Activated naive CD4-positive, alpha-beta T cell treated with anti-CD3 and anti-CD28 coated beads, Interleukin-2, amount 50 U/mL, for 72 hours (primary cell): ENCODE measurements at regions not wholly inside any gene's neighbourhood (a gene's known extent, or its start where the extent isn't known, plus 50 kb on each side); places are given as distances from the start of the nearest gene placed in this dataset.
"Not testable (repeated sequence)": the region's sequence is repeated elsewhere in the genome, so short reads cannot be mapped to it uniquely, and the experiment has no call there.

Experiments
- ATAC-seq, 2 donors: fragments of 150-1000 bp; cut with Tn5 transposase; 2 replicates each; pipeline ENCODE4 v1.10.0; 2021; ENCODE audit warnings: mild to moderate bottlenecking in 2 of 2, moderate library complexity in 2 of 2
- DNase-seq, 2 donors: peaks; one replicate each; pipeline ENCODE4 v3.0.0; 2021 to 2022; ENCODE audit warnings: low spot score in 2 of 2
- H3K27ac Mint-ChIP-seq, 2 donors: one replicate each; pipeline ENCODE4 v1.8.0; 2022; ENCODE audit warnings: mild to moderate bottlenecking in 2 of 2, mixed read lengths in 2 of 2
- H3K36me3 Mint-ChIP-seq, 2 donors: one replicate each; pipeline ENCODE4 v1.8.0; 2022; ENCODE audit warnings: mixed read lengths in 2 of 2
- H3K9me3 Mint-ChIP-seq, 2 donors: one replicate each; pipeline ENCODE4 v1.8.0; 2022; ENCODE audit warnings: mixed read lengths in 2 of 2

DNA sequence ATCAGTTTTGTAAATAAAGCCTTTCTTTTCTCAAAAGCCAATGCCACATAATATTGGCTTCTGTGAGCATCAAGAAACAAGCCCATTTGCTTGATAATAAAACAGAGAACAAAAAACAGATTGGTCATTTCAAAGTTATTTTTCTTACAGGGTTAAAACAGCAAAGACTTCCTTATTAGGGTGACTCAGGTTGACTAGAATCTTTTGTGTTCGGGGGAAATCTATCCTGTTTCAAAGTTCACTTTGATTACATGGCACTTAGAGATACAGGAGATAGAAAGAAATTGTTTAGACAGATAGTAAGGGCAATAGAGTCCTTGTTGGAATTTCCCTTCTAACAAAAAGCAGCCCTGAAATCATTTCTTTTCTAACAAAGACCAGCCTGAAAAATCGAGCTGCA is 170.0 kb upstream of the GLRA2 start:
- DNase-seq (no peak), ATAC-seq (no peak)
- H3K9me3 Mint-ChIP-seq, result no peaks in the 10 kb centered on the region
- no peak overlapping the region for H3K27ac Mint-ChIP-seq
- H3K36me3 Mint-ChIP-seq, result no peaks in the 10 kb centered on the region

DNA sequence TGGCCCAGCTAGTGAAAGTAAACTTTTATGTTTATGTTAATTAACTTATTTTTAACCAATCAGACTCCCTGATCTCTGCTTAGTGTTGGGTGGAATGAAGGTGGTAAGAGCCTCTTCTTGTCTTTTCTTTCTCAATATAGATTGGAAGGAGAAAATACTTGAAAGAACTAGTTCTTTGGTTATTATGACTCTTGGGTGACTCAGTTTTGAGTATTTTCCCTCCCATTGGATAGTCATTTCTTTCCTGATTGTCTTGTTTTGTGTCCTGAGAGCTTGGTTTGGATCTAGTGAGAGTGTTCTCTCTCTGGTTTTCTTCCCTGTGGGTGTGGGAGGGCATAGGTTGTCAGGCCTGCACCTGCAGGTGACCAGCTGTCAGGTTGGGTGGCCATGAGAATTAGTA is 172.0 kb upstream of the GLRA2 start:
- ATAC-seq (no peak), DNase-seq (no peak)
- Mint-ChIP-seq H3K27ac (no peak overlapping the region), H3K9me3 (no peaks in the 10 kb centered on the region), H3K36me3 (no peaks in the 10 kb centered on the region)

DNA sequence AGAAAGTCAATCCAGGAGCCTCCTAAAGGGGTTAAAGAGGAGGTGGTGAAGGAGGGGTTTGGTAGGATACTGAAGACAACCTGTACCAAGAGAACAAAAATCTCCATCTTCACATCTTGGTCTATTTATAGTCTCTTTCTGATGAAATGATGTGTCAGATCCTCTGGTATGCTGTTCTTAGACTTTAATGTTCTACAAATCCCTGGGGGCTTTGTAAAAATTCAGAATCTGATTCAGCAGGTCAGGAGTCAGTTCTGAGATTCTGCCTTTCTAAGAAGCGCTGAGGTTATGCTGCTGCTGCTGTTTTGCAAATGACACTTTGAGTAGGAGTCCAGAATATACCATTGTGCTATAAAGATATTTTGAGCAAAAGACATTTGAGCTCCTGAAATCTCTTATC is 172.9 kb upstream of the GLRA2 start:
- ATAC-seq (no peak), DNase-seq (no peak)
- Mint-ChIP-seq H3K36me3 (no peaks in the 10 kb centered on the region), H3K27ac (no peak overlapping the region), H3K9me3 (no peaks in the 10 kb centered on the region)

DNA sequence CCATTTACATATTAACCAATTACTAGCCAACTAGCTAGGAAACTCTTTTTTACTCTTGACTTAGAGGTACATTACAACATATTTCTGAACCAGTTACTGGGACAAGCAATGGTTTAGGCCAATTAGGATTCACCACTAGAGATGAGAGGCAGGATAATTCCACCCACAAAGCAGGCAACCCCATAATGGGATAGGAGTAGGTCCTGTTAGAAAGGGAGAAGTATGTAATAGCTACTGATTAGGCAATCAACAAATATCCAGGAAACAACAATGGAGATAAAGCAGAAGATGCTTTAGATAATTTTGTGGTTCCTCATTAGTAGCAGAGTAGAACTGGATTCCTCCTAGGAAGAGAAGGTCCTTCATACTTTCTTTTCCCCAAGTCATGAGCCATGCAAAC is 173.8 kb upstream of the GLRA2 start:
- DNase-seq (no peak), ATAC-seq (no peak)
- no peaks in the 10 kb centered on the region for H3K9me3 Mint-ChIP-seq
- H3K36me3 Mint-ChIP-seq, result no peaks in the 10 kb centered on the region
- H3K27ac Mint-ChIP-seq, result no peak overlapping the region

DNA sequence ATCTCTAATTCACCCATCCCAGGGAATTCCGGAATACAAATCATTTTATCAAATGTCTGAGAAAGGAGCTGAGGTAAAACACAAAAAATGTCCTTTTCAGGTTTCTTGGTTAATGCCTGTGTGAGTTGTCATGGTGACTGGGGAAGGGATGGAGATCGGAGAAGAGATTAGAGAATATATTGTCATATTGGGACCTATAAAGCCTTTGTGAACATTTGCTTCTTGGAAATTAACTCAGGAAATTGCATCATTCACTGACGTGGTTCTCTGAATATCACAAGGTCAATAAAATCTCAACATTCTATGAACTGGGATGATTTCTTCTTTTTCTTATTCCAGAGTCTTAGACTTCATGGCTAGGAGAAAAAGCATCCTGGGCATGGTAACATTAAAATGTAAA is 174.8 kb upstream of the GLRA2 start:
- Mint-ChIP-seq H3K36me3 (no peaks in the 10 kb centered on the region), H3K27ac (no peak overlapping the region), H3K9me3 (no peaks in the 10 kb centered on the region)
- DNase-seq (no peak), ATAC-seq (no peak)

DNA sequence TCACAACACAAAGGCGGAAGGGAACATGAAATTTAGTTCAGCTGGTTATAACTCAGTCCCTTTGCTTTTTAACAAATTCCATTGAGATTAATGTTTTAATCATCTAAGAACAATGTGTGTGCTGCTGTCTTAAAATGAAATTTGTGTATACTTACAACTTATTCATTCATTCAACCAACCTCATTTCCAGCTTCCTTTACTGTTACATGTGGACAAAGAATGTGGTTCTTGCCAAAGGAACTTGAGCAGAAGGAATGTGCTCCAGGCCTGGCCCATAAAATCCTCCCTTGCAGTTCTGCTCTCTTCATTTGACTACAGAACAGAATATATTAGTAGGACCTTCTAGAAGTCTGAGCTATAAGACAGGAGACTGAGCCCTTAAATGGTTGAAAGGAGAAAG is 176.8 kb upstream of the GLRA2 start:
- ATAC-seq (no peak), DNase-seq (no peak)
- Mint-ChIP-seq H3K9me3 (no peaks in the 10 kb centered on the region), H3K27ac (no peak overlapping the region), H3K36me3 (no peaks in the 10 kb centered on the region)

DNA sequence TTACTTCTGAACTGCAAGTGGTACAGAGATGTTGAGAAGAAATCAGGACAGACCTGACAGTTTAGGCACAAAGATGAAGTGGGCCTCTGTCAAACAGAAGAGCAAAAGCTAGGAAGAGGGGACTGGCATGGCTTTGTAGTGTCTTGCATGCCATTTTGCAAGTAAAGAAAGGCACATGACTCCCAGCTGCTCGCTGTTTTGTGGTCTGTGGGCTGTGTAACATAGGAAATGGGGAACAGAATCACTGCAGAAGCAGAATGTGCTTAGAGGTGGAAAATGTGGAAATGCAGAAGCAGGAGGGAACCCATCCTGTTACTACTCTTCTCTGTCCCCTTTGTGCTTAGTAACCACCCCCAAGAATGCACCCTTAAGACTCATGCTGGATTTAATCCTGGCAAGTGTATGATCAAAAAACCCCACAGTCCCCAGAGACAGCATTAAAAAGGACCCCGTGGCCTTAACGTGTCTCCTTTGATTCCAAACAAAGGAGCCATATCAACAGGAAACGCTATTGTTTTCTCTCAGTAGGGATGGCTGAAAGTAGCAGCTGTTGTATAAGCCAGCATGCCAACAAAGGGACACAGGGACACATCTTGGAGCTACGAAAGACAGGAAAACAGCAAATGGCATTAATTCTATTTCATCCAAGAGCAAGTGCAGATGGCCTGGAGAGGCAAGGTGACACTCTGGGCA is 177.6 kb upstream of the GLRA2 start:
- ATAC-seq, result no peak
- H3K36me3 Mint-ChIP-seq, result no peaks in the 10 kb centered on the region
- H3K9me3 Mint-ChIP-seq, result no peaks in the 10 kb centered on the region

DNA sequence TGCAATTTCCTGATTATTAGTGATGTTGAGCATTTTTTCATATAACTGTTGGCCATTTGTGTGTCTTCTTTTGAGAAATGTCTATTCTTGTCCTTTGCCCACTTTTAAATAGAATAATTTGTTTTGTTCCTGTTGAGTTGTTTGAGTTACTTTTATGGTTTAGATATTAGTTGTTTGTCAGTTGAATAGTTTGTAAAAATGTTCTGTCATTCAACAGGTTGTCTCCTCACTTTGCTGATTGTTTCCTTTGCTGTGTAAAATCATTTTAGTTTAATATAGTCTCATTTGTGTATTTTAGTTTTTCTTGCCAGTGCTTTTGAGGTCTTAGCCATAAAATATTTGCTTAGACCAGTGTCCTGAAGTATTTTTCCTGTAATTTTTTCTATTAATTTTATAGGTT is 181.8 kb upstream of the GLRA2 start:
- ATAC-seq (no peak), DNase-seq (no peak)
- no peak overlapping the region for H3K27ac Mint-ChIP-seq
- peaks cover 0 to 4% of the 10 kb centered on the region in 2 donors for H3K9me3 Mint-ChIP-seq
- no peaks in the 10 kb centered on the region for H3K36me3 Mint-ChIP-seq

More for the DNA sequence above, 177.6 kb upstream of the GLRA2 start:
- H3K27ac Mint-ChIP-seq, result no peak overlapping the region
- no peak for DNase-seq

DNA sequence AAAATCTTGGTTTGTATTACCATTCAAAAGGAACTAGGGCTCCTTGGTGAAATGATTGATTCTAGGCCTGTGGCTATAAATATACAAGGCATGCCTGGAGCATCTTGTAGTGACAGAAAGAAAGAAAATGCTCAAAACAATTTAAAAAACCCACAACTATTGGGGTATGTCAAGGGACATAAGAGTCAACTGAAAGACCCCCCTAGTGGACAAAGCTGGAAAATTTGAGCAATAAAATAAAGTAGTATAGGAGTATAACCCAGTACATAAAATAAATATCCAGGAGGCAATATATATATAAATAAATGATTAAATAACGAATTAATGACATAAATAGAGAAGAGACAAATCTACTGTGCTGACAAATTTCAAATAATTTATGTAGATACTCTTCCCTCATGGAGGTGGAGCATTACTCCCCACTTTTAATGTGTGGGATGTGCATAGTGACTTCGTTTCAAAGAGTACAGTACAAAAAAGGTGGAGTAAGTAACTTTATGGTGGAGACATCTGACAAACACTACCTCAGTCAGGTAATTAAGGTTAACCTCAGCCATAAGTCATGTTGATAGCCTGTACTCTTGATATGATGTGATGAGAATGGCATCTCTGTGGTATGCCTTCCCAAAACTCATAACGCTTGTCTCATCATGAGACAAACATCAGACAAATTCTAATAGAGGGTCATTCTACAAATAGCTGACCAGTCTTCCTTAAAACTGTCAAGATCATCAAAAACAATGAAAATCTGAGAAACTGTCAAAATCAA is 185.0 kb upstream of the GLRA2 start:
- DNase-seq (no peak), ATAC-seq (no peak)
- Mint-ChIP-seq H3K27ac (no peak overlapping the region), H3K36me3 (no peaks in the 10 kb centered on the region), H3K9me3 (peaks cover 0 to 4% of the 10 kb centered on the region in 2 donors)

DNA sequence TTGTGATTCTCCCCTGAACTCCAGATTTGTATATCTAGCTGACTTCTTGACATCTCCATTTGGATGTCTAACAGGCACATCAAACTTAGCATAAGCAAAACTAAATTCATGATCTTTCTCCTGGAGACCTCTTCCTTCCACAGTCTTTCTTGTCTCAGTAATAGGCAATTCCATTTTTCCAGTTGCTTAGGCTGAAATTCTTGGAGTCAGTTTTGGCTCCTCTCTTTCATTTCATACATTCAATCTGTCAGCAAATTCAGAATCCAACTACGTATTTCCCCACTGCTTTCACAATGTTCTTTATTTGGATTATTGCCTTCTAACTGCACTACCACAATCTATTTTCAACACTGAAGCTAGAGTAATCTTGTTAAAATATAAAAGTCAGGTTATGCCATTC is 219.9 kb upstream of the GLRA2 start:
- Mint-ChIP-seq H3K9me3 (peaks cover 3 to 8% of the 10 kb centered on the region in 2 donors), H3K27ac (no peak overlapping the region), H3K36me3 (no peaks in the 10 kb centered on the region)
- no peak for DNase-seq
- no peak for ATAC-seq

DNA sequence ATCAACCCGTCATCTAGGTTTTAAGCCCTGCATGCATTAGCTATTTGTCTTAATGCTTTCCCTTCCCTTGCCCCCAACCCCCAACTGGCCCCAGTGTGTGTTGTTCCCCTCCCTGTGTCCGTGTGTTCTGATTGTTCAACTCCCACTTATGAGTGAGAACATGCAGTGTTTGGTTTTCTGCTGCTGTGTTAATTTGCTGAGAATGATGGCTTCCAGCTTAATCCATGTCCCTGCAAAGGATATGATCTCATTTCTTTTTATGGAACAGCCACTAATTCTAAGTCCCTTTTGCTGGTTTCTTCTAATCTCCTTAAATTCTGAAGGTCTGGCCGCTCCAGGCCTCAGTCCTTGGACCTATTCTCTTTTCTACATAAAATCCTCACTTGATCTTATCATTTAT is 220.4 kb upstream of the GLRA2 start:
- H3K27ac Mint-ChIP-seq, H3K9me3 Mint-ChIP-seq, ATAC-seq, DNase-seq, H3K36me3 Mint-ChIP-seq: not testable (repeated sequence)

DNA sequence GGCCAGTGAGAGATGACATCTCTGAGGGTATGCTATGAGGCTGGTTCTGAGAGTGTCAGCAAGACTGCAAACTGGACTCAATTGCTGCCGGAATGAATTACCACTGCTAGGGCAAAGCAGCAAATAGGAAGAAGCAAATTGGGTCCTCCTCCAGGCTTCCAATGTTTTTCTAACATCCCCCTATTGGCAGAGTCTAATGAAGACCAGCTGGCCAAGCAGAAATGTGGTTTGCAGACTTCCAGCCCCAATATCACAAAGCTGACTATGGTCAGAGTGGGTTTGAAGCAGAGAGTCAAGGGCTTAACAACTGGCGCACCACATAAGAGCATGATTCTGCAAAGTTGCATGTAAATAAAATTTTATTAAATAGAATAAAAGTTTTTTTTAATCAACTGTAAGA is 225.4 kb upstream of the GLRA2 start:
- DNase-seq (no peak), ATAC-seq (no peak)
- Mint-ChIP-seq H3K36me3 (no peaks in the 10 kb centered on the region), H3K9me3 (no peaks in the 10 kb centered on the region), H3K27ac (no peak overlapping the region)

DNA sequence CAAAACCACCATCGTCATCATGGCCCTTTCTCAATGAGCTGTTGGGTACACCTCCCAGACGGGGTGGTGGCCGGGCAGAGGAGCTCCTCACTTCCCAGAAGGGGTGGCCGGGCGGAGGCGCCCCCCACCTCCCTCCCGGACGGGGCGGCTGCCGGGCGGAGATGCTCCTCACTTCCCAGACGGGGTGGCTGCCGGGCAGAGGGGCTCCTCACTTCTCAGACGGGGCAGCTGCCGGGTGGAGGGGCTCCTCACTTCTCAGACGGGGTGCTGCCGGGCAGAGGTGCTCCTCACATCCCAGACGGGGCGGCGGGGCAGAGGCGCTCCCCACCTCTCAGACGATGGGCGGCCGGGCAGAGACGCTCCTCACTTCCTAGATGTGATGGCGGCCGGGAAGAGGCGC is 226.8 kb upstream of the GLRA2 start:
- H3K9me3 Mint-ChIP-seq, ATAC-seq, H3K36me3 Mint-ChIP-seq, H3K27ac Mint-ChIP-seq, DNase-seq: not testable (repeated sequence)

DNA sequence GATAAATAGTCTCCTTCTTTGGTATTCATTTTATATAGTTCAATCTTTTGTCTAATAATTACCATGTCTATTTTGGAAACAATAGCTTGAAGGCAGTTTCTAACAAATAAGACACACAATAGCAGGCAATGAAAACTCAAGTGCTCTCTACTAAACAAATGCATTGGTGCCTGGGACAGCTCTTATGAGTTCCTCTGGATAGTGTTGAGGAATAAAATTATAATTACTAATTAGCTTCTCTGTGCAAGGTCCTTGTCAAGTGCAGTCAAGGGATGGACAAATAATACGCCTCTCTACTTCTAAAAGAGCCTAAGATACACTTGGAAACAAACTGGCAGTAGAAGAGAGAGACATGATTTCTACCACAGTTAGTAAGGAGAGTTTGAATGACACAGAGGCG is 229.0 kb upstream of the GLRA2 start:
- DNase-seq, result no peak
- H3K36me3 Mint-ChIP-seq, result no peaks in the 10 kb centered on the region
- no peak overlapping the region for H3K27ac Mint-ChIP-seq
- ATAC-seq, result no peak
- no peaks in the 10 kb centered on the region for H3K9me3 Mint-ChIP-seq

DNA sequence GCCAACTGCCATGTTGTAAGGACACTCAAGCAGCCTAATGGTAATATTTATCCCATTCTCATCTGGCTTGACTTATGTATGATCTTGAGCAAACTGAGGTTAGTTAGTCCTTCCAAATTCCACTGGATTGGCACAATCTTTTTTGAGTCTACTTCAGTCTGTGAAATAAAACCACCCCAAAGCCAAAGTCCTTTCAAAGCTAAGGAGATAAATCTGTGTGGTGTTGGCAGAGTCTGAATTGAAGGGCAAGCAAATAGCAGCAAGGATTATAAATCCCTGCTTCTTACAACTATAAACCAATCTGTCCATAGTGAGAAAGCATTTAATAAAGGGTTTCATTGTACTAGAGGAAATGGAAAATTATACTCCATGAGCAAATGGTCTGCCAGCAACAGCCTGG is 233.9 kb upstream of the GLRA2 start:
- no peak for ATAC-seq
- no peak for DNase-seq
- Mint-ChIP-seq H3K27ac (no peak overlapping the region), H3K9me3 (peaks cover 0 to 1% of the 10 kb centered on the region in 2 donors), H3K36me3 (no peaks in the 10 kb centered on the region)

DNA sequence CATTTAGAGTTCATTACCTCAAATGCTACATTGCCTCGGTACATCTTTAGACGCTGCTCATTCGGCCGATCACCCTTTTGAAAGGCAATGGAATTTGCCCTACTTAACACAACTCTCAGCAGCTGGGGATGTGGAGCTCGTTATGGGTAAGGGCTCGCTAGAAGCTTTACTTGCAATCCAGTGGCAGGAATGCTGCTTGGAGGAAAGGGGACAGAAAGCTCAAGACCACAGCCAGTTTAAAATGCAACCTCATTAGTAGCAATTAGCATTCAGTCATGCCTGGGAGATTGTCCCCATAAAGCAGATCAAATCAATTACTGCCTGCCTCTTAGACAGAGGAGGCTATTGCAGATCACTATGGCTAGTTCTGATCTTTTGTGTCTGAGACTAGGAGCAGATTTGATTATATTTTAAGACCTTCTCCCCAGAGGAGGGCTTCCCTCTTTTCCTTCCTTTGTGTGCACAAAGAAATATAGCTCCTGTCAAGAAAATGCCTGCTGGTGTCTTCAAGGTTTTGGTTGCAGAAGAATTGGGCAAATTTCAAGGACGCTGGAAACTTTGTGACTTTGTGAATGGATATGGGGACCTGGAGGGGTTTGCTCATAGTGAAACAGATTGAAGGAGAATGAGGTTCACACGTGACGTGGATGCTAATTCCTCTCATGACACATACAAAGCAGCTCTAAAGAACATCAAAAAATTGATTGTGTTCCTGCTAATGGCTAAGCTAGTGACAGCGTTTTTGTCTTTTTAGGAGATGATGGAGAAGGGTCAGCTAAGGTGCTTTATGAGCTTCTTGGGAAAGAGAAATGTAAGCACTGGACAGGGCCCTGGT is 237.5 kb upstream of the GLRA2 start:
- Mint-ChIP-seq H3K9me3 (peaks cover 0 to 4% of the 10 kb centered on the region in 2 donors), H3K36me3 (no peaks in the 10 kb centered on the region), H3K27ac (no peak overlapping the region)
- ATAC-seq (no peak), DNase-seq (no peak)

DNA sequence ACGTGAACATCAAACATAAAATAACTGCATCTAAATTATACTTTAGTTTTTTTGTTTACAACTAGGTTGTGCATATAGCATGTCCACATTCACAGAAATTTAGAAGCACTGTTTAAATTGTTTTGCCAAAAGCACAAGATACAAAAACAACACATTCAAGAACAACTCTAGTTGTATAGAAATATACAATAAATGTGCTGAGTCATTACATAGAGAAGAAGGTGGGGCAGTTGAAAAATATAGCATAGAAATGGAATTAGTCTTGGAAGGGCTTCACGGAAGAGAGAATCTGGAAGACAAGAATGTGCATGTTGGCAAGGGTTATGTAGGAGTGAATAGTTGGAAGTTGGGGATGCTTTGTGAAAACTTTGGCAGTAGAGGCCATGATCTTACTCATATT is 239.0 kb upstream of the GLRA2 start:
- no peak for ATAC-seq
- DNase-seq, result no peak
- no peak overlapping the region for H3K27ac Mint-ChIP-seq
- H3K9me3 Mint-ChIP-seq, result peaks cover 0 to 4% of the 10 kb centered on the region in 2 donors
- no peaks in the 10 kb centered on the region for H3K36me3 Mint-ChIP-seq
